ENCODE measurements at regions not wholly inside any gene's neighbourhood (a gene's known extent, or its start where the extent isn't known, plus 50 kb on each side); places are given as distances from the start of the nearest gene placed in this dataset.

DNA sequence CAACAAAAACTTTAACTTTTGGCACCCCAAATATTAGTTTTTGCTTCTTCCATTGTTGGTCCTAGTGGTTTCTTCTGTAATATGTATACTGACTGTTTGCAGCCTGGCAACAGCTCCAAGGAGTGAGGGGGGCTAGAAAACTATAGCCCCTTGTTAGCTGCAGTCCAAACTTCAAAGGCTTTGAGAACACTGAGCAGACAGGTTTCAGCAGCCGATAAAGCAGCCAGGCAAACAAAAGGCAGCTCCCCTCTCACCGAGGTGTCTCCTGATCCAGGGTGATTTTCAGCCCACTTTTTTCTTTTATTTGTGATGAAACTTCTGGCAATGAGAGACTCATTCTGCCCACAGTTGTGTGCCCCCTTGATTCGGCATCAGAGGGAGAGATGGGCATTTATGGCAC is 80.7 kb downstream of the OLIG3 start (continued):
- TF ChIP-seq ZSCAN16 (tag by site-specific recombination; IDR thresholded peaks at IDR 0.05) (no peak), ZNF157 (tag by site-specific recombination; IDR thresholded peaks at IDR 0.05) (no peak), ZNF558 (tag by site-specific recombination; IDR thresholded peaks at IDR 0.05) (no peak), KLF8 (tag by site-specific recombination; IDR thresholded peaks at IDR 0.05) (no peak)

DNA sequence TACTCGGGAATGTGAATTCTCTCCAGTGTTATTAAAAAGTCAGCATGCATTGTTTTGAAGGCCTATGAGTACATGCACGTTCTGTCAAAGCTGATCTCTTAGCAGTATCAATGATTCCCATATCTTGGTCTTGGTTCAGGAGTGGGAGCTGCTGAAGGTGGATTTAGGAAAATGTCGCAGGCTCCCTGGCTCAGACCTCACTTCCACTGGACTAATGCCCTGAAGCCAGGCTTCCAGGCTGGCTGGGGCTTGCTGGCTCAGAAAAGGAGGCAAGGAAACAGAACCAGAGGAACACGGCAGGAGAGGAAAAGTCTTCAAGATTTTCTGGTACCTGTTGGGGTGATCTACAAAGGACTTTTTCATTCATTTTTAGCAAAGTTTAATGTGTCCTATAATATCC is 81.6 kb downstream of the OLIG3 start:
- ChIA-PET CTCF (no interaction called here), POLR2A (no interaction called here)
- Histone ChIP-seq H3K36me3 (ENCODE audit: control insufficient read depth in 2 of 2, insufficient read depth in 1 of 2, low read length in 2 of 2) (no peaks in the 10 kb centered on the region), H3K4me3 (ENCODE audit: low read depth, low read length) (no peak overlapping the region), H3K4me1 (ENCODE audit: control insufficient read depth, insufficient read depth, low read length) (no peaks in the 10 kb centered on the region), H3K9me3 (ENCODE audit: control insufficient read depth, insufficient read depth, low read depth, low read length) (no peaks in the 10 kb centered on the region), H3K27ac (ENCODE audit: extremely low read depth, low read depth, low read length) (no peak overlapping the region)
- TF ChIP-seq ZNF19 (tag by site-specific recombination; IDR thresholded peaks at IDR 0.05; ENCODE audit: low read depth) (no peak), ZSCAN30 (tag by site-specific recombination; IDR thresholded peaks at IDR 0.05) (no peak), HOXD13 (CRISPR knock-in tag; IDR thresholded peaks at IDR 0.05; ENCODE audit: borderline replicate concordance) (no peak), KLF10 (tag by site-specific recombination; IDR thresholded peaks at IDR 0.05) (no peak), SCRT1 (tag by site-specific recombination; IDR thresholded peaks at IDR 0.05; ENCODE audit: borderline replicate concordance) (no peak), MYNN (tag by site-specific recombination; IDR thresholded peaks at IDR 0.05; ENCODE audit: borderline replicate concordance) (no peak), ZNF239 (tag by site-specific recombination; IDR thresholded peaks at IDR 0.05) (no peak), MZF1 (tag by site-specific recombination; IDR thresholded peaks at IDR 0.05; ENCODE audit: borderline replicate concordance) (no peak), ZNF404 (tag by site-specific recombination; IDR thresholded peaks at IDR 0.05) (no peak), ZNF571 (tag by site-specific recombination; IDR thresholded peaks at IDR 0.05) (no peak), ZXDB (tag by site-specific recombination; IDR thresholded peaks at IDR 0.05) (no peak), ZBTB17 (tag by site-specific recombination; IDR thresholded peaks at IDR 0.05) (no peak)
- TF ChIP-seq, protein P1, sequence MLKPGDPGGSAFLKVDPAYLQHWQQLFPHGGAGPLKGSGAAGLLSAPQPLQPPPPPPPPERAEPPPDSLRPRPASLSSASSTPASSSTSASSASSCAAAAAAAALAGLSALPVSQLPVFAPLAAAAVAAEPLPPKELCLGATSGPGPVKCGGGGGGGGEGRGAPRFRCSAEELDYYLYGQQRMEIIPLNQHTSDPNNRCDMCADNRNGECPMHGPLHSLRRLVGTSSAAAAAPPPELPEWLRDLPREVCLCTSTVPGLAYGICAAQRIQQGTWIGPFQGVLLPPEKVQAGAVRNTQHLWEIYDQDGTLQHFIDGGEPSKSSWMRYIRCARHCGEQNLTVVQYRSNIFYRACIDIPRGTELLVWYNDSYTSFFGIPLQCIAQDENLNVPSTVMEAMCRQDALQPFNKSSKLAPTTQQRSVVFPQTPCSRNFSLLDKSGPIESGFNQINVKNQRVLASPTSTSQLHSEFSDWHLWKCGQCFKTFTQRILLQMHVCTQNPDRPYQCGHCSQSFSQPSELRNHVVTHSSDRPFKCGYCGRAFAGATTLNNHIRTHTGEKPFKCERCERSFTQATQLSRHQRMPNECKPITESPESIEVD (tag by site-specific recombination; IDR thresholded peaks at IDR 0.05) = no peak
- TF ChIP-seq, protein P2, sequence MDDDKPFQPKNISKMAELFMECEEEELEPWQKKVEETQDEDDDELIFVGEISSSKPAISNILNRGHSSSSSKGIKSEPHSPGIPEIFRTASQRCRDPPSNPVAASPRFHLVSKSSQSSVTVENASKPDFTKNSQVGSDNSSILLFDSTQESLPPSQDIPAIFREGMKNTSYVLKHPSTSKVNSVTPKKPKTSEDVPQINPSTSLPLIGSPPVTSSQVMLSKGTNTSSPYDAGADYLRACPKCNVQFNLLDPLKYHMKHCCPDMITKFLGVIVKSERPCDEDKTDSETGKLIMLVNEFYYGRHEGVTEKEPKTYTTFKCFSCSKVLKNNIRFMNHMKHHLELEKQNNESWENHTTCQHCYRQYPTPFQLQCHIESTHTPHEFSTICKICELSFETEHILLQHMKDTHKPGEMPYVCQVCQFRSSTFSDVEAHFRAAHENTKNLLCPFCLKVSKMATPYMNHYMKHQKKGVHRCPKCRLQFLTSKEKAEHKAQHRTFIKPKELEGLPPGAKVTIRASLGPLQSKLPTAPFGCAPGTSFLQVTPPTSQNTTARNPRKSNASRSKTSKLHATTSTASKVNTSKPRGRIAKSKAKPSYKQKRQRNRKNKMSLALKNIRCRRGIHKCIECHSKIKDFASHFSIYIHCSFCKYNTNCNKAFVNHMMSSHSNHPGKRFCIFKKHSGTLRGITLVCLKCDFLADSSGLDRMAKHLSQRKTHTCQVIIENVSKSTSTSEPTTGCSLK (tag by site-specific recombination; IDR thresholded peaks at IDR 0.05) = no peak

DNA sequence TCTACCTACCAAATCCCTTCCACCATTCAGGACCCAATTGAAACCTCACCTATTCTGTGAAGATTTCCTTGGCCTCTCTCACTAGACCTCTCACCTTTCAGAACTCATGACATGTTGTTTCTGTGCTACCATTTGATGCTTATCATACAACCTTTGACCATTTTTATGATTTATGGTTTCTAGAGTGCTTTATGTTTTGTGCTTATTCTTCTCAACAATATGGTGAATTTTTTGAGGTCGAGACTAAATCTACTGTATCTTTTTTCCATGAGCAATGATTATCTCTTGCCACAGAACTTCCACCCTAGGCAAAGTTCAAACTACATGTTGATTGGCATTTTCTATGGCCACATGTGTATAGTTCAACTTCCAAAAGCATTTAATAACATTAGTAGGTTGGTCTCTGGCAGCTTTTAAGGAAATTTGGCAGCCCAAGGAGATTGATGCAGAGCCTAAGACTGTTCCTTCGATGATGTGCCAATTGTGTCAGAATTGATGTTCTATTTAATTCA is 84.9 kb downstream of the OLIG3 start:
- H3K4me1 ChIP-seq (ENCODE audit: control insufficient read depth, insufficient read depth, low read length) = no peaks in the 10 kb centered on the region
- H3K9me3 ChIP-seq (ENCODE audit: control insufficient read depth, insufficient read depth, low read depth, low read length) = no peaks in the 10 kb centered on the region
- POLR2A ChIA-PET = no interaction called here
- H3K4me3 ChIP-seq (ENCODE audit: low read depth, low read length) = no peak overlapping the region
- H3K27ac ChIP-seq (ENCODE audit: extremely low read depth, low read depth, low read length) = no peak overlapping the region
- H3K36me3 ChIP-seq (ENCODE audit: control insufficient read depth in 2 of 2, insufficient read depth in 1 of 2, low read length in 2 of 2) = no peaks in the 10 kb centered on the region
- TF ChIP-seq ZBTB48 (tag by site-specific recombination; IDR thresholded peaks at IDR 0.05) = no peak
- TF ChIP-seq, protein P3, sequence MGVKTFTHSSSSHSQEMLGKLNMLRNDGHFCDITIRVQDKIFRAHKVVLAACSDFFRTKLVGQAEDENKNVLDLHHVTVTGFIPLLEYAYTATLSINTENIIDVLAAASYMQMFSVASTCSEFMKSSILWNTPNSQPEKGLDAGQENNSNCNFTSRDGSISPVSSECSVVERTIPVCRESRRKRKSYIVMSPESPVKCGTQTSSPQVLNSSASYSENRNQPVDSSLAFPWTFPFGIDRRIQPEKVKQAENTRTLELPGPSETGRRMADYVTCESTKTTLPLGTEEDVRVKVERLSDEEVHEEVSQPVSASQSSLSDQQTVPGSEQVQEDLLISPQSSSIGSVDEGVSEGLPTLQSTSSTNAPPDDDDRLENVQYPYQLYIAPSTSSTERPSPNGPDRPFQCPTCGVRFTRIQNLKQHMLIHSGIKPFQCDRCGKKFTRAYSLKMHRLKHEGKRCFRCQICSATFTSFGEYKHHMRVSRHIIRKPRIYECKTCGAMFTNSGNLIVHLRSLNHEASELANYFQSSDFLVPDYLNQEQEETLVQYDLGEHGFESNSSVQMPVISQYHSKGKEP (tag by site-specific recombination; IDR thresholded peaks at IDR 0.05) = no peak
- no peak for TF ChIP-seq ZNF404 (tag by site-specific recombination; IDR thresholded peaks at IDR 0.05)
- TF ChIP-seq, protein P4, sequence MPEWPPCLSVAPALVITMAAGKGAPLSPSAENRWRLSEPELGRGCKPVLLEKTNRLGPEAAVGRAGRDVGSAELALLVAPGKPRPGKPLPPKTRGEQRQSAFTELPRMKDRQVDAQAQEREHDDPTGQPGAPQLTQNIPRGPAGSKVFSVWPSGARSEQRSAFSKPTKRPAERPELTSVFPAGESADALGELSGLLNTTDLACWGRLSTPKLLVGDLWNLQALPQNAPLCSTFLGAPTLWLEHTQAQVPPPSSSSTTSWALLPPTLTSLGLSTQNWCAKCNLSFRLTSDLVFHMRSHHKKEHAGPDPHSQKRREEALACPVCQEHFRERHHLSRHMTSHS (tag by site-specific recombination; IDR thresholded peaks at IDR 0.05) = no peak
- TF ChIP-seq, protein P5, sequence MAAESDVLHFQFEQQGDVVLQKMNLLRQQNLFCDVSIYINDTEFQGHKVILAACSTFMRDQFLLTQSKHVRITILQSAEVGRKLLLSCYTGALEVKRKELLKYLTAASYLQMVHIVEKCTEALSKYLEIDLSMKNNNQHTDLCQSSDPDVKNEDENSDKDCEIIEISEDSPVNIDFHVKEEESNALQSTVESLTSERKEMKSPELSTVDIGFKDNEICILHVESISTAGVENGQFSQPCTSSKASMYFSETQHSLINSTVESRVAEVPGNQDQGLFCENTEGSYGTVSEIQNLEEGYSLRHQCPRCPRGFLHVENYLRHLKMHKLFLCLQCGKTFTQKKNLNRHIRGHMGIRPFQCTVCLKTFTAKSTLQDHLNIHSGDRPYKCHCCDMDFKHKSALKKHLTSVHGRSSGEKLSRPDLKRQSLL (tag by site-specific recombination; IDR thresholded peaks at IDR 0.05) = no peak
- no peak for TF ChIP-seq FEZF1 (tag by site-specific recombination; IDR thresholded peaks at IDR 0.05)
- no peak for TF ChIP-seq ZNF560 (tag by site-specific recombination; IDR thresholded peaks at IDR 0.05; ENCODE audit: borderline replicate concordance)
- TF ChIP-seq SP2 (tag by site-specific recombination; IDR thresholded peaks at IDR 0.05) = no peak
- no peak for TF ChIP-seq ZNF221 (tag by site-specific recombination; IDR thresholded peaks at IDR 0.05; ENCODE audit: borderline replicate concordance)
- no peak for TF ChIP-seq ZNF621 (tag by site-specific recombination; IDR thresholded peaks at IDR 0.05)
- no peak for TF ChIP-seq YY2 (tag by site-specific recombination; IDR thresholded peaks at IDR 0.05)
- TF ChIP-seq SP7 (tag by site-specific recombination; IDR thresholded peaks at IDR 0.05) = no peak
- CTCF ChIA-PET = no interaction called here
